Omental fat pad (tissue), 3 donors: ENCODE measurements at regions not wholly inside any gene's neighbourhood (a gene's known extent, or its start where the extent isn't known, plus 50 kb on each side); places are given as distances from the start of the nearest gene placed in this dataset.

ENCODE experiments used
- ATAC-seq: fragments of 150-250 bp; one replicate; pipeline ENCODE4 v1.9.1; 2016; ENCODE audit warnings: mild to moderate bottlenecking, moderate library complexity; ENCODE audit not compliant: low FRiP score
- DNase-seq: peaks from one replicate; pipeline ENCODE4 v3.0.0-alpha.2; 2019; ENCODE audit warnings: low spot score
- CTCF ChIP-seq, 3 donors: fragments of 450-650 bp; IDR thresholded peaks; one replicate each; pipeline ENCODE4 v1.5.1; 2016 to 2017; ENCODE audit warnings: antibody characterized with exemption in 3 of 3, mild to moderate bottlenecking in 3 of 3, moderate library complexity in 2 of 3

GRCh38 chr9:17068671-17069070 lies 66.2 kb upstream of the CNTLN start:
- no peak for TF ChIP-seq CTCF (IDR thresholded peaks at IDR 0.05)
- DNase-seq (no peak), ATAC-seq (no peak)

- ATAC-seq (no peak), DNase-seq (no peak)
- TF ChIP-seq CTCF (IDR thresholded peaks at IDR 0.05): no peak
These were observed 69.8 kb upstream of the CNTLN start for GRCh38 chr9:17065062-17065461.

GRCh38 chr9:17064558-17064957 lies 70.3 kb upstream of the CNTLN start:
- TF ChIP-seq CTCF (IDR thresholded peaks at IDR 0.05): no peak
- ATAC-seq (no peak), DNase-seq (no peak)

- ATAC-seq (no peak), DNase-seq (no peak)
- TF ChIP-seq CTCF (IDR thresholded peaks at IDR 0.05): no peak
These were observed 71.2 kb upstream of the CNTLN start for GRCh38 chr9:17063535-17064135.

GRCh38 chr9:17062497-17062896 lies 72.3 kb upstream of the CNTLN start:
- DNase-seq (no peak), ATAC-seq (no peak)
- TF ChIP-seq CTCF (IDR thresholded peaks at IDR 0.05): no peak

- no peak for ATAC-seq
- TF ChIP-seq CTCF (IDR thresholded peaks at IDR 0.05): no peak
- no peak for DNase-seq
These were observed 74.4 kb upstream of the CNTLN start for GRCh38 chr9:17060450-17060849.

GRCh38 chr9:17059465-17059864 lies 75.4 kb upstream of the CNTLN start:
- ATAC-seq: no peak
- DNase-seq: no peak
- no peak for TF ChIP-seq CTCF (IDR thresholded peaks at IDR 0.05)
